HEK293T (cell line): ENCODE measurements at regions not wholly inside any gene's neighbourhood (a gene's known extent, or its start where the extent isn't known, plus 50 kb on each side); places are given as distances from the start of the nearest gene placed in this dataset.

Source experiments
- BHLHE40 ChIP-seq: fragments of 450-650 bp; IDR thresholded peaks from 2 replicates; pipeline ENCODE4 v1.6.1; 2016; ENCODE audit warnings: mild to moderate bottlenecking, moderate library complexity, borderline replicate concordance
- SP1 ChIP-seq: fragments of 450-650 bp; IDR thresholded peaks from 2 replicates; pipeline ENCODE4 v1.6.1; 2017
- SUZ12 ChIP-seq: fragments of 450-650 bp; IDR thresholded peaks from 2 replicates; pipeline ENCODE4 v1.6.1; 2016; ENCODE audit warnings: mild to moderate bottlenecking

DNA sequence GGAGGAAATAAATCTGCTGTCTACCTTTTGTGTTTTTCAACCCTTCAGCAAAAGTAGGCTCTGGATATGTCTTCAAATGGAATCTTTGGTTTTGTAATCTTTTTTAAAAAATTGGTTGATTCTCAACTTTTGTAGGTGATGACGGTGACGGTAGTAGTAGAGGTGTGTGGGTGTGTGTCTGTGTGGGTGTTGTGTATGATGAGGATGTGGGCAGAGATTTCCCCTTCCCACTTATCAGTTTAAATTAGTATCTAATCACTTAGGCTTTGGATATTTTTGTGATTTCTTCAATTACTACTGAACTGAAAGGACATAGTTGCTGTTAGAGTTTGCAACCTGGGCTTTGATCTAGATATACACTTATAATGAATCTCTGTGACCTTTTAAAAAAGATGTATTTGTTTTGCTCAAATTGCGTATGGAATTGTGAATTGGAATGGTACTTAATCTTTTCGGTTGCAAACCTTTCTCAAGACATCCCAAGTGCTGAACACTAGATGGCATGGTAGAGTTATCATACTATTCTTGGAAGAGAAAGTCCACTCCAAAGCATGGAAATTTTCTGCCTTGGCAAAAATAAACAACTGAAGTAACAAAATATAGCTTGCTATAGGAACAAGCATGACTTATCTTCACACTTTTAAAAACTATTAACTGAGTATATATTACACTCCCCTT lies 51.9 kb upstream of the A1CF start:
- TF ChIP-seq SP1 (no peak), BHLHE40 (no peak), SUZ12 (no peak)
